Endothelial cell of umbilical vein (primary cell): ENCODE measurements at regions not wholly inside any gene's neighbourhood (a gene's known extent, or its start where the extent isn't known, plus 50 kb on each side); places are given as distances from the start of the nearest gene placed in this dataset.
"Not testable (repeated sequence)": the region's sequence is repeated elsewhere in the genome, so short reads cannot be mapped to it uniquely, and the experiment has no call there.

Source experiments
- BruUV-seq: library from RNA; stranded (reverse); fragments of 400-500 nt; replicated peaks from 2 replicates; lab custom pipeline; 2021; lab: Mats Ljungman, UMichigan
- CTCF ChIA-PET: fragments of 300-600, 350-600 bp; sonication (Branson Sonifier 250); formaldehyde crosslinking; loops from one replicate; lab custom pipeline; 2021; ENCODE audit warnings: antibody characterized with exemption, inconsistent platforms; lab: Charles Lee
- POLR2A ChIA-PET: fragments of 300-600, 350-600 bp; sonication (Branson Sonifier 250); formaldehyde crosslinking; loops from one replicate; lab custom pipeline; 2021; ENCODE audit warnings: antibody characterized with exemption, inconsistent platforms; lab: Charles Lee
- DNase-seq: peaks from one replicate; pipeline ENCODE4 v3.0.0-alpha.2; 2011; ENCODE audit warnings: low read depth, low spot score
- FAIRE-seq: peaks from 2 replicates; lab custom pipeline; 2011; peaks lifted over from hg19 to GRCh38; lab: Jason Lieb, UNC
- H2AFZ ChIP-seq: 2 replicates; pipeline ENCODE4 v1.6.0; 2012; ENCODE audit warnings: low read depth, low read length, control low read depth, inconsistent platforms
- H3K27ac ChIP-seq: 2 replicates; pipeline ENCODE4 v1.5.1; 2011; ENCODE audit warnings: low read depth, mild to moderate bottlenecking, control low read depth, low read length, moderate library complexity; ENCODE audit not compliant: insufficient read depth
- H3K27me3 ChIP-seq, 2 experiments: 2 replicates each; pipeline versions ENCODE4 v1.6.0 to v1.6.1; 2011; ENCODE audit warnings: low read length in 2 of 2, mixed read lengths in 1 of 2; ENCODE audit not compliant: control insufficient read depth in 2 of 2, insufficient read depth in 2 of 2
- H3K36me3 ChIP-seq, 2 experiments: 2 replicates in 1 of 2; 3 replicates in 1 of 2; pipeline ENCODE4 v1.5.1; 2011; ENCODE audit warnings: low read length in 2 of 2, mild to moderate bottlenecking in 1 of 2, moderate library complexity in 1 of 2; ENCODE audit not compliant: control insufficient read depth in 2 of 2, insufficient read depth in 2 of 2; ENCODE audit errors: extremely low read depth in 1 of 2
- H3K4me1 ChIP-seq: 3 replicates; pipeline ENCODE4 v1.5.1; 2011; ENCODE audit warnings: mild to moderate bottlenecking, low read length; ENCODE audit not compliant: control insufficient read depth, insufficient read depth; ENCODE audit errors: extremely low read depth
- H3K4me2 ChIP-seq: 2 replicates; pipeline ENCODE4 v1.6.1; 2011; ENCODE audit warnings: low read length, control low read depth, mixed read lengths; ENCODE audit not compliant: insufficient read depth
- H3K4me3 ChIP-seq, 3 experiments: fragments of 200-600 bp in 1 of 3; sonication (generic), shearing (Covaris generic) in 1 of 3; replicated peaks in 1 of 3; 2 replicates each; pipeline ENCODE4 v1.5.1; 2011 to 2016; ENCODE audit warnings: control low read depth in 3 of 3, low read length in 3 of 3, mild to moderate bottlenecking in 2 of 3, inconsistent platforms in 1 of 3, low read depth in 1 of 3, moderate library complexity in 1 of 3; ENCODE audit not compliant: insufficient read depth in 1 of 3
- H3K79me2 ChIP-seq: 2 replicates; pipeline ENCODE4 v1.6.0; 2012; ENCODE audit warnings: low read length, inconsistent platforms; ENCODE audit not compliant: control insufficient read depth, insufficient read depth
- H3K9ac ChIP-seq: replicated peaks from 2 replicates; pipeline ENCODE3; 2011; ENCODE audit warnings: low read length, control low read depth; ENCODE audit not compliant: insufficient read depth; ENCODE audit errors: extremely low read depth
- H3K9me1 ChIP-seq: replicated peaks from 3 replicates; pipeline ENCODE4 v1.6.0; 2011; ENCODE audit warnings: mild to moderate bottlenecking, low read length; ENCODE audit not compliant: control insufficient read depth, insufficient read depth; ENCODE audit errors: extremely low read depth
- H3K9me3 ChIP-seq: replicated peaks from 2 replicates; pipeline ENCODE4 v1.5.1; 2012; ENCODE audit warnings: low read length, inconsistent platforms; ENCODE audit not compliant: control insufficient read depth, insufficient read depth
- H4K20me1 ChIP-seq: replicated peaks from 2 replicates; pipeline ENCODE3; 2011; ENCODE audit warnings: mild to moderate bottlenecking, low read length; ENCODE audit not compliant: control insufficient read depth, insufficient read depth; ENCODE audit errors: extremely low read depth
- CTCF ChIP-seq, 2 donors: IDR thresholded peaks; 1 replicate in 1 of 2; 2 replicates in 1 of 2; pipeline ENCODE4 v1.5.1; 2011; ENCODE audit warnings: low read length in 2 of 2, mild to moderate bottlenecking in 2 of 2, moderate library complexity in 2 of 2, control low read depth in 1 of 2, inconsistent platforms in 1 of 2, low read depth in 1 of 2; ENCODE audit not compliant: insufficient read depth in 1 of 2; ENCODE audit errors: extremely low read depth in 1 of 2
- EZH2 ChIP-seq: IDR thresholded peaks from 2 replicates; pipeline ENCODE4 v1.6.1; 2012; ENCODE audit warnings: borderline replicate concordance, low read depth, mild to moderate bottlenecking, moderate library complexity, low read length, inconsistent platforms; ENCODE audit not compliant: severe bottlenecking
- FOS ChIP-seq: IDR thresholded peaks from 2 replicates; pipeline ENCODE4 v1.6.1; 2011; ENCODE audit warnings: mild to moderate bottlenecking, low read length, moderate library complexity, borderline replicate concordance; ENCODE audit not compliant: insufficient read depth
- GATA2 ChIP-seq: IDR thresholded peaks from 2 replicates; pipeline ENCODE4 v1.7.0; 2011; ENCODE audit warnings: low read depth, mild to moderate bottlenecking, moderate library complexity, mixed read lengths, low read length; ENCODE audit not compliant: insufficient read length, insufficient read depth
- JUN ChIP-seq: IDR thresholded peaks from 2 replicates; pipeline ENCODE4 v1.6.1; 2011; ENCODE audit warnings: borderline replicate concordance, low read depth; ENCODE audit not compliant: insufficient read length, insufficient read depth
- MAX ChIP-seq: IDR thresholded peaks from 2 replicates; pipeline ENCODE4 v1.6.1; 2011; ENCODE audit not compliant: insufficient read depth, insufficient read length
- MYC ChIP-seq: IDR thresholded peaks from one replicate; pipeline ENCODE4 v1.6.1; 2011; ENCODE audit warnings: mild to moderate bottlenecking, low read depth, low read length
- POLR2A ChIP-seq: IDR thresholded peaks from 2 replicates; pipeline ENCODE4 v1.6.1; 2012; ENCODE audit warnings: low read depth, mild to moderate bottlenecking, control low read depth, low read length
- POLR2AphosphoS5 ChIP-seq: IDR thresholded peaks from 2 replicates; pipeline ENCODE4 v1.6.1; 2012; ENCODE audit warnings: low read depth, mild to moderate bottlenecking, control low read depth, low read length, moderate library complexity; ENCODE audit not compliant: insufficient read depth
- dilution Hi-C: fragments of 300-500 bp; cut with MboI; formaldehyde crosslinking; loops from one replicate; pipeline ENCODE4 v1.15.0; 2019; ENCODE audit warnings: low sequenced_read_pairs; ENCODE audit not compliant: extremely low pct_ligation_motif_present
- intact Hi-C: fragments of 100-400 bp; cut with micrococcal nuclease; formaldehyde crosslinking; loops from one replicate; pipeline ENCODE4 v1.10.0; 2022

GRCh38 chr1:181239086-181239485 lies 150.6 kb downstream of the IER5 start:
- CTCF ChIA-PET, result no interaction called here
- BruUV-seq, result no TSS peak

DNA sequence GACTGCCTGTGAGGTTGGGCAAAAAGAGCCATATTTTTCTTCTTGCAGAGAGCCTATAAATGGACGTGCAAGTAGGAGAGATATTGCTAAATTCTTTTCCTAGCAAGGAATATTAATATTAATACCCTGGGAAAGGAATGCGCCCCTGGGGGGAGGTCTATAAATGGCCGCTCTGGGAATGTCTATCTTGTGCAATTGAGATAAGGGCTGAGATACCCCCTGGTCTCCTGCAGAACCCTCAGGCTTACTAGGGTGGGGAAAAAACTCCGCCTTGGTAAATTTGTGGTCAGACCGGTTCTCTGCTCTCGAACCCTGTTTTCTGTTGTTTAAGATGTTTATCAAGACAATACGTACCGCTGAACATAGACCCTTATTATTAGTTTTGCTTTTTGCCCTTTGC lies 157.8 kb downstream of the IER5 start:
- H3K9ac ChIP-seq, H3K36me3 ChIP-seq, BruUV-seq, H3K4me2 ChIP-seq, H3K4me3 ChIP-seq, intact Hi-C loops, H4K20me1 ChIP-seq, DNase-seq, dilution Hi-C loops, H2AFZ ChIP-seq, H3K79me2 ChIP-seq, POLR2A ChIA-PET, CTCF ChIA-PET, H3K9me3 ChIP-seq, H3K9me1 ChIP-seq, H3K27ac ChIP-seq, H3K4me1 ChIP-seq, FAIRE-seq, H3K27me3 ChIP-seq: not testable (repeated sequence)

More at GRCh38 chr1:181239086-181239485, 150.6 kb downstream of the IER5 start:
- FAIRE-seq, result no peak
- Histone ChIP-seq H3K27ac (no peak overlapping the region), H3K9me1 (no peaks in the 10 kb centered on the region), H4K20me1 (no peaks in the 10 kb centered on the region), H3K9ac (no peak overlapping the region), H3K9me3 (no peaks in the 10 kb centered on the region), H3K36me3 (no peaks in the 10 kb centered on the region), H3K27me3 (no peaks in the 10 kb centered on the region), H2AFZ (no peak overlapping the region), H3K79me2 (no peaks in the 10 kb centered on the region), H3K4me2 (no peak overlapping the region), H3K4me1 (no peaks in the 10 kb centered on the region), H3K4me3 (no peak overlapping the region)
- TF ChIP-seq CTCF (IDR thresholded peaks at IDR 0.05; ENCODE audit: extremely low read depth in 1 of 2, insufficient read depth in 1 of 2, low read depth in 1 of 2, low read length in 2 of 2), result no peak
- no peak for TF ChIP-seq MYC
- TF ChIP-seq POLR2AphosphoS5, result no peak
- no peak for TF ChIP-seq MAX
- no peak for TF ChIP-seq FOS
- no peak for TF ChIP-seq POLR2A
- TF ChIP-seq EZH2, result no peak
- no peak for TF ChIP-seq GATA2
- no peak for TF ChIP-seq JUN
- intact Hi-C loops (no loop called here), dilution Hi-C loops (no loop called here)
- POLR2A ChIA-PET, result no interaction called here
- no peak for DNase-seq

- dilution Hi-C loops, H3K27ac ChIP-seq, H3K9me1 ChIP-seq, H3K79me2 ChIP-seq, intact Hi-C loops, H3K4me1 ChIP-seq, H3K9me3 ChIP-seq, DNase-seq, H2AFZ ChIP-seq, H3K9ac ChIP-seq, POLR2A ChIA-PET, H3K27me3 ChIP-seq, H3K4me3 ChIP-seq, H3K4me2 ChIP-seq, FAIRE-seq, H4K20me1 ChIP-seq, H3K36me3 ChIP-seq, BruUV-seq, CTCF ChIA-PET: not testable (repeated sequence)
Measured at GRCh38 chr1:181248361-181248760, 159.9 kb downstream of the IER5 start.
